HG03135 (cell line): ENCODE measurements at regions not wholly inside any gene's neighbourhood (a gene's known extent, or its start where the extent isn't known, plus 50 kb on each side); places are given as distances from the start of the nearest gene placed in this dataset.
"Not testable (repeated sequence)": the region's sequence is repeated elsewhere in the genome, so short reads cannot be mapped to it uniquely, and the experiment has no call there.

ENCODE experiments used
- ATAC-seq: cut with Tn5 transposase; IDR thresholded peaks from one replicate; pipeline ENCODE4 v1.9.1; 2021; ENCODE audit warnings: mild to moderate bottlenecking, moderate library complexity; ENCODE audit not compliant: unreplicated experiment

- ATAC-seq: no peak
Observed at GRCh38 chr2:176885001-176885643, 327.5 kb upstream of the HNRNPA3 start.

- ATAC-seq: no peak
Observed at GRCh38 chr2:176885661-176886060, 326.9 kb upstream of the HNRNPA3 start.

DNA sequence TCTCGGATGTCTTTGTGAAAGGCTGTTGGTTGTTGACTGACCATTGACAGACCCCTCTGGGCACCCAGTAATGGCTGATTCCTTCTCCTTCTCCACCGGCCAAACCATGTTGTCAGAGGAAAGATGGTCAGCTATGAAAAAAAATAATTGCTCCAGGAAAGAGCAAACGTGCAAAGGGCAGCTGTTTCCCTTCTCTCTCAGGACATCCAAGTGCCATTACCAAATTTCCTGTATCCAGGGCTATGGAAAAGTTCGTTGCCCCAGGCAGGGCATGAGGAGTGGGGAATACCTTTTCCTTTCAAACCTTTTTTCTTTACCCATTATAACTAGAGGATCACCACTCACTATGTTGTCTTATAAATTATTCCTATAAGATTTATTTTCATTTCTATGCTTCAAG, 321.5 kb upstream of the HNRNPA3 start:
- ATAC-seq: no peak

GRCh38 chr2:176891857-176892256, 320.7 kb upstream of the HNRNPA3 start:
- ATAC-seq: no peak

- ATAC-seq: no peak
Observed at GRCh38 chr2:176892676-176893226, 319.8 kb upstream of the HNRNPA3 start.

DNA sequence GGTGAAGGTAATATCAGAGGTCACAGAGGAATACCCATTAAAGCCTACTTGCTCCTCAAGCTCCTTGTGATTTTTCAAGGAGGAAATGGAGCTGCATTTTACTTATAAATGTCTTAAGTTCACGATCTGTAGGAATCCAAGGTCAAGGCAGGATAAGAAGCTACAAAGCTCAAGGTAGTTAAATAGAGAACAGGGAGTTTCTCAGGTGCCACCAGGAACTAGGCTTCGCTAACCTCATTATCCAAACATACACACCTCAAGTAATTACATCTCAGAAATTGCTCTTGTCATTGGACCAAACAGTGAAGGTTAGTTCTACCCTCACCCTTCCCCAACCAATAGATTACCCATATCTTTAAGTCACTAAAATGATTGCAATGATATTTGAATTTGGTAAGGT, 317.4 kb upstream of the HNRNPA3 start:
- no peak for ATAC-seq

- ATAC-seq: no peak
Observed at GRCh38 chr2:176902454-176902853, 310.1 kb upstream of the HNRNPA3 start.

DNA sequence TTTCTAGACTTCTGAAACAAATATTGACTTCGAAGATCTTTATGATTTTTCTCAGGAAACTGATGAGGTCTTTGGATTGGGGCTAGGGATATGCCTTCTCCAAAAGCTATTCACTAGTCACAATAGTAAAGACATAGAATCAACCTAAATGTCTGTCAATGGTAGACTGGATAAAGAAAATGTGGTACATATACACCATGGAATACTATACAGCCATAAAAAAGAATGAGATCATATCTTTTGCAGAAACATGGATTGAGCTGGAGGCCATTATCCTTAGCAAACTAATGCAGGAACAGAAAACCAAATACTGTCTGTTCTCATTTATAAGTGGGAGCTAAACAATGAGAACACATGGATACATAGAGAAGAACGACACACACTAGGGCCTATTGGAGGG, 308.5 kb upstream of the HNRNPA3 start:
- ATAC-seq: not testable (repeated sequence)

GRCh38 chr2:176907341-176907740, 305.3 kb upstream of the HNRNPA3 start:
- no peak for ATAC-seq

DNA sequence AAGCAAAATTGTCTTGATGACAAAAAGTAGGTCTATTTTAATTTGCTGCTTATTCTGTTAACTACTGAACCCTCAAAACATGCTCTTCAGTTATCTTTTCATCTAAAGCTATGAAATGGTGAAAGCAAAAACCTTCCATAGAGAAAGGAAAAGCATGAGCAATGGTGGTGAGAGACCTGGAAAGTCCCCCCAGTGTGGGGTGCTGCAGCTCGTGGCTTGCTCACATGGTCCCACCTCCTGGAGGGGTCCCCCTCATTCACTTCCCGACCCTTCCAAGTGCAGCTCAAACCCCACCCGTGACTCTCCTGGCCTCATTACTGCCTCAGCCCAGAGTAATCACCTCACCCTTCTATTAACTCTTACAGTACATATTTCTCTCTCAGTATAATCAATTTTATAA, 301.8 kb upstream of the HNRNPA3 start:
- no peak for ATAC-seq

DNA sequence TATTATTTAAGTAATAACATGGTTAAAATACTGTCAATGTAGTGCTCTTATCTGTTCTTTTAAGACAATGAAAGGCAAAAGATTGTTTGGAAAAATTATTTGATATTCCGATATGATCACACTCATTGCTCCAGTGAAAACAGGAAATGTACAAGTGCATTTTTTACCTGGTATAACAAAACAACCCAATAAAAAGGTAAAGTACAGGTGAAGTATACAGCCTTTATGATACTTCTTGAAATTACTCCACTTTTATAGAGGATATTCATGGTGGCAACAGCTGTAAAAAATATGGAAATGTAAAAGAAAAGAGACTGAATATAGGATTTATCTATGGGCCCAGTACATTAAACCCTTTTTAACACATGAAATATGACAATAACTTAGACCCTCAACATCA, 298.6 kb upstream of the HNRNPA3 start:
- ATAC-seq: no peak

DNA sequence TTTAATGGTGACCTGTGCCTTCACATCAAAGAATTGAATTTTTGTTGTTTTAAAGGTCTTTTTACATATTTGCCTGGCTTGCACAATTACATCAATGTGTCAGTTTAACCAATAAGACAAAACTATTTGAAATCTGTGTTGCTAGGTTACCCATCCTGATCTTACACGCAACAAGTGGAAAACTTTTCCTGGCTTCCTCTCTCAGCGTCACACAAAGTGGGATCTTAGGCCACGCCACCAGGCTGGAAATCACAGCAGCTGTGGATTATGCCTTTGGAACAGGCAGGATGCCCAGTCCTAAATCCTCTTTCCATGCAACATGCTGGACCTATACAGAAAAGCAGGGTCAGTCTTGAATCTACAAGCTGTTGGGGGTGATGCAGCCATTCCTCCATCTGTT, 298.2 kb upstream of the HNRNPA3 start:
- ATAC-seq: no peak

DNA sequence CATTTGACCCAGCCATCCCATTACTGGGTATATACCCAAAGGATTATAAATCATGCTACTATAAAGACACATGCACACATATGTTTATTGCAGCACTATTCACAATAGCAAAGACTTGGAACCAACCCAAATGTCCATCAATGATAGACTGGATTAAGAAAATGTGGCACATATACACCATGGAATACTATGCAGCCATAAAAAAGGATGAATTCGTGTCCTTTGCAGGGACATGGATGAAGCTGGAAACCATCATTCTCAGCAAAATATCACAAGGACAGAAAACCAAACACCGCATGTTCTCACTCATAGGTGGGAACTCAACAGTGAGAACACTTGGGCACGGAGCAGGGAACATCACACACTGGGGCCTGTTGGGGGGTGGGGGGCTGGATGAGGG, 290.0 kb upstream of the HNRNPA3 start:
- not testable (repeated sequence) for ATAC-seq

- no peak for ATAC-seq
Observed at GRCh38 chr2:176923205-176923604, 289.4 kb upstream of the HNRNPA3 start.

GRCh38 chr2:176924909-176925534, 287.6 kb upstream of the HNRNPA3 start:
- no peak for ATAC-seq

- no peak for ATAC-seq
Observed at GRCh38 chr2:176926453-176926852, 286.1 kb upstream of the HNRNPA3 start.

GRCh38 chr2:176929387-176929786, 283.2 kb upstream of the HNRNPA3 start:
- ATAC-seq: not testable (repeated sequence)

DNA sequence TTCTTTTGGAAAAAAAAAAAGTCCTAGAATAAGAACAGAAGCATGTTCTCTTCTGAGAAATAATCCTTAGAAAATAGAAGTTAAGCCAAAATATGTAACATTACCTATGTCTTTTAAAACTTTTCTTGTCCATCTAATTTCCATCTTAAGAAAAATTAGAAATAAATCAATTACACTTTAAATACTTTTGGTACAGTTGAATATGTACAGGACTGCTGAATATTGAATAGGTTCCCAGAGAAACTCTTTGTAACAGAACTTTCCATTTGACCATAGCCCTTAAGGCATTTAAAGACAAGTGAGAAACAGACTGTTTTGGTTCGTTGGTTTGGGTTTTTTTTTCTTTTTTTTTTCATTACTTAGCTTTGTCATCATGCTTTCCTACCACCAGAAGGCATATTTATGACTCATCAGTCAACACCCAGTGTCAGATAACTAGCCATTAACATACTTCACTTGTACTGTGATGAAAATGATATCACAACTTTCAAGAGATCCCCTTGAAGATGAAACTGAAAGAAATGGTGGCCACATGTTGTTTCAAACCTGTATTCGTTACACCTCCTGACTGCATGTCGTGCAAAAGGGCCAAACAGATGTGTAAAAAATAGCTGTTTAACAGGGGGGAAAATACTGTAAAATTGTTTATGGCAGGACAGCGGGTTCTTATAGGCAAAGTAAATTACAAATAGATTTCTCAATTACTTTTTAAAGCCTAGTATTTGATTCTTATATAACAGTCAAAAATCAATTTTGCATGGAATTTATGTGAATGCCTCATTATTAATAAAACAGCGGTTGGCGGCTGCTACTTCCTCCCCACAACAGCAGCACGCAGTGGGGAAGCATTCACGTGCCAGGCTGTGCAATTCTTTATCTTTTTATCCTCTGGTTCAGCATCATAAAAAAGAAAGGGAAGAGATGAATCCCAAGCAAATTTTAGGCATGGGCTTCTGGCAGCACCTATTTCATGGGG, 280.7 kb upstream of the HNRNPA3 start:
- ATAC-seq: peak; percentile 98

GRCh38 chr2:176934131-176934530, 278.5 kb upstream of the HNRNPA3 start:
- no peak for ATAC-seq

GRCh38 chr2:176934869-176935415, 277.7 kb upstream of the HNRNPA3 start:
- no peak for ATAC-seq

GRCh38 chr2:176935543-176936102, 277.0 kb upstream of the HNRNPA3 start:
- ATAC-seq: no peak
